B cell (primary cell): ENCODE measurements at regions not wholly inside any gene's neighbourhood (a gene's known extent, or its start where the extent isn't known, plus 50 kb on each side); places are given as distances from the start of the nearest gene placed in this dataset.

Experiments used
- ATAC-seq: fragments of 200-7000 bp; cut with Tn5 transposase; one replicate; pipeline ENCODE4 v1.10.0; 2021; ENCODE audit warnings: low read depth, mild to moderate bottlenecking, moderate number of reproducible peaks, moderate library complexity
- CTCF ChIA-PET: fragments of 350-600 bp; sonication (Branson Sonifier 250); formaldehyde crosslinking; loops from one replicate; lab custom pipeline; 2021; ENCODE audit warnings: antibody characterized with exemption, inconsistent platforms; lab: Charles Lee
- POLR2A ChIA-PET: fragments of 350-600 bp; sonication (Branson Sonifier 250); formaldehyde crosslinking; loops from one replicate; lab custom pipeline; 2021; ENCODE audit warnings: antibody characterized with exemption; lab: Charles Lee
- DNase-seq: peaks from one replicate; pipeline ENCODE4 v3.0.0; 2013
- H2AFZ ChIP-seq: 2 replicates; pipeline ENCODE4 v1.6.1; 2012; ENCODE audit warnings: mild to moderate bottlenecking, low read depth, low read length; ENCODE audit not compliant: insufficient read depth, poor library complexity, severe bottlenecking
- H3K27ac ChIP-seq, 2 donors: 1 replicate in 1 of 2; 2 replicates in 1 of 2; pipeline ENCODE4 v1.5.1; 2012 to 2013; ENCODE audit warnings: low read length in 2 of 2, mild to moderate bottlenecking in 2 of 2, moderate library complexity in 1 of 2
- H3K27me3 ChIP-seq, 4 experiments: fragments of 200-600 bp in 1 of 4; sonication (generic) in 1 of 4; replicated peaks in 1 of 4; 1 replicate in 2 of 4; 2 replicates in 2 of 4; pipeline versions ENCODE4 v1.6.1 to v1.7.0; 2013 to 2016; ENCODE audit warnings: low read length in 3 of 4, mild to moderate bottlenecking in 2 of 4, mixed read lengths in 1 of 4, moderate library complexity in 1 of 4; ENCODE audit not compliant: insufficient read depth in 4 of 4, control insufficient read depth in 3 of 4; ENCODE audit errors: control extremely low read depth in 1 of 4
- H3K36me3 ChIP-seq, 2 experiments: replicated peaks in 1 of 2; 1 replicate in 1 of 2; 2 replicates in 1 of 2; pipeline versions ENCODE4 v1.6.1 to v1.7.1; 2013; ENCODE audit warnings: low read length in 1 of 2; ENCODE audit not compliant: insufficient read depth in 2 of 2, control insufficient read depth in 1 of 2; ENCODE audit errors: control extremely low read depth in 1 of 2, extremely low read depth in 1 of 2
- H3K4me1 ChIP-seq, 2 donors: fragments of 200-600 bp in 1 of 2; sonication (generic) in 1 of 2; 1 replicate in 1 of 2; 2 replicates in 1 of 2; pipeline versions ENCODE4 v1.5.1 to v1.6.1; 2013 to 2017; ENCODE audit warnings: low read length in 2 of 2; ENCODE audit not compliant: control insufficient read depth in 2 of 2, insufficient read depth in 2 of 2
- H3K4me2 ChIP-seq: replicated peaks from 2 replicates; pipeline ENCODE3; 2012; ENCODE audit warnings: mild to moderate bottlenecking, low read depth, low read length; ENCODE audit not compliant: poor library complexity, severe bottlenecking
- H3K4me3 ChIP-seq, 5 experiments: fragments of 200-600 bp in 1 of 5; sonication (generic) in 1 of 5; 1 replicate in 3 of 5; 2 replicates in 2 of 5; pipeline versions ENCODE4 v1.5.1 to v1.7.0; 2011 to 2016; ENCODE audit warnings: low read length in 4 of 5, mild to moderate bottlenecking in 4 of 5, low read depth in 2 of 5, control low read depth in 1 of 5, moderate library complexity in 1 of 5; ENCODE audit not compliant: insufficient read depth in 1 of 5; ENCODE audit errors: control extremely low read depth in 1 of 5, extremely low read depth in 1 of 5
- H3K79me2 ChIP-seq: fragments of 200-600 bp; sonication (generic); one replicate; pipeline ENCODE4 v1.6.0; 2016; ENCODE audit warnings: low read length; ENCODE audit not compliant: control insufficient read depth, insufficient read depth
- H3K9ac ChIP-seq: fragments of 200-600 bp; sonication (generic); 2 replicates; pipeline ENCODE4 v1.6.1; 2017; ENCODE audit warnings: mild to moderate bottlenecking, low read length, moderate library complexity
- H3K9me3 ChIP-seq, 3 donors: one replicate each; pipeline versions ENCODE4 v1.6.1 to v1.7.1; 2013; ENCODE audit warnings: low read length in 2 of 3; ENCODE audit not compliant: control insufficient read depth in 2 of 3, insufficient read depth in 1 of 3; ENCODE audit errors: control extremely low read depth in 1 of 3
- H4K20me1 ChIP-seq: 2 replicates; pipeline ENCODE4 v1.6.0; 2012; ENCODE audit warnings: mild to moderate bottlenecking, low read length; ENCODE audit not compliant: insufficient read depth, control insufficient read depth, poor library complexity, severe bottlenecking
- H3K27ac Mint-ChIP-seq: one replicate; pipeline ENCODE4 v1.8.0; 2021; ENCODE audit warnings: mixed read lengths
- H3K27me3 Mint-ChIP-seq: one replicate; pipeline ENCODE4 v1.8.0; 2021; ENCODE audit warnings: mixed read lengths
- H3K4me1 Mint-ChIP-seq: one replicate; pipeline ENCODE4 v1.8.0; 2021; ENCODE audit warnings: mixed read lengths
- H3K4me3 Mint-ChIP-seq: one replicate; pipeline ENCODE4 v1.8.0; 2021; ENCODE audit warnings: mixed read lengths
- H3K9me3 Mint-ChIP-seq: one replicate; pipeline ENCODE4 v1.8.0; 2022; ENCODE audit warnings: mixed read lengths; ENCODE audit not compliant: insufficient read depth
- CTCF ChIP-seq: fragments of 200-600 bp; IDR thresholded peaks from one replicate; pipeline ENCODE4 v1.8.0; 2022; ENCODE audit warnings: antibody characterized with exemption, mild to moderate bottlenecking
- EZH2 ChIP-seq: IDR thresholded peaks from 2 replicates; pipeline ENCODE4 v1.6.1; 2012; ENCODE audit warnings: borderline replicate concordance, low read depth, mild to moderate bottlenecking, moderate library complexity, low read length; ENCODE audit not compliant: insufficient read depth, poor library complexity, severe bottlenecking
- WGBS: methylation state at CpG from one replicate; pipeline ENCODE4 v1.1.5; 2013; ENCODE audit warnings: missing lambda C conversion rate; ENCODE audit not compliant: insufficient coverage; 5-methylcytosine and 5-hydroxymethylcytosine counted together
- intact Hi-C: fragments of 100-400 bp; cut with micrococcal nuclease; formaldehyde crosslinking; loops from one replicate; pipeline ENCODE4 v1.10.0; 2022

- Histone ChIP-seq H2AFZ (no peak overlapping the region), H3K4me2 (no peak overlapping the region), H4K20me1 (no peaks in the 10 kb centered on the region), H3K4me1 (no peaks in the 10 kb centered on the region), H3K79me2 (no peaks in the 10 kb centered on the region), H3K9me3 (no peaks in the 10 kb centered on the region), H3K36me3 (no peaks in the 10 kb centered on the region), H3K27me3 (no peaks in the 10 kb centered on the region), H3K4me3 (no peak overlapping the region), H3K9ac (no peak overlapping the region), H3K27ac (no peak overlapping the region)
- no peak for TF ChIP-seq CTCF
- no peak for ATAC-seq
- ChIA-PET POLR2A (no interaction called here), CTCF (no interaction called here)
- intact Hi-C loops = no loop called here
- no peak overlapping the region for H3K4me3 Mint-ChIP-seq
- DNase-seq = no peak
- H3K9me3 Mint-ChIP-seq = no peaks in the 10 kb centered on the region
- no peak overlapping the region for H3K27ac Mint-ChIP-seq
- no peaks in the 10 kb centered on the region for H3K4me1 Mint-ChIP-seq
- no peaks in the 10 kb centered on the region for H3K27me3 Mint-ChIP-seq
Observed at GRCh38 chrY:7771771-7772170, 860.2 kb upstream of the AMELY start.

DNA sequence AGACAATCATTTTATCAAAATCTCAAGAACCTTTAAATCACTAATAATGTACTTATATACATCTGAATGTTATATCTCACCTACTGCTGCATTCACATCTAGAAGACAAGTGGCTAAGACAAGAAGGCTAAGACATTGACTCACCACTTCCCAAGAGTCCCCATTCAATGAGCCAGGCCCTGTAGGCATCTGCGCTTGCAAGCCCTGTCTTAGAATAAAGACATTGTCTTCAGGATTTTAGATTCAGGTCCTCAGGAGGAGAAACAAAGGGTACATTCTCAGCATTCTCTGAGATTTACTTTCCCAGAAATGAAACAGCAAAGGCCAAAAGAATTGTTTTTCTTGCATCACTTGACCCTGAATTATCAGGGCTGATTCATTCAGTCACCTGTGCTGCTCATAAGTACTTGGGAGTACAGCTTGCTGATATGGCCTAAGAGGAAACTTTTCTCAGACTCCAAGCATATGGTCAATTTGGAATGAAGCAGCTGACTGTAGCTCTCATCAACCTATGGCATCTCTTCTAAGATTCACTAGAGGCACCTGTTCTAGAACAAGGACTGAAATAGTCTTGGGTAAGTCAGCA is 858.3 kb upstream of the AMELY start:
- Mint-ChIP-seq H3K27ac (no peak overlapping the region), H3K4me1 (no peaks in the 10 kb centered on the region), H3K9me3 (no peaks in the 10 kb centered on the region), H3K4me3 (no peak overlapping the region), H3K27me3 (no peaks in the 10 kb centered on the region)
- intact Hi-C loops = no loop called here
- no peak for TF ChIP-seq CTCF
- no peak for TF ChIP-seq EZH2
- POLR2A ChIA-PET = no interaction called here
- ATAC-seq (no peak), DNase-seq (no peak)
- H3K36me3 ChIP-seq = no peaks in the 10 kb centered on the region
- H3K4me3 ChIP-seq = no peak overlapping the region
- no peak overlapping the region for H3K27ac ChIP-seq
- CTCF ChIA-PET = no interaction called here
- no peak overlapping the region for H2AFZ ChIP-seq
- no peaks in the 10 kb centered on the region for H3K79me2 ChIP-seq
- H3K4me1 ChIP-seq = no peaks in the 10 kb centered on the region
- H3K9me3 ChIP-seq = no peaks in the 10 kb centered on the region
- no peak overlapping the region for H3K9ac ChIP-seq
- H3K27me3 ChIP-seq = no peaks in the 10 kb centered on the region
- no peaks in the 10 kb centered on the region for H4K20me1 ChIP-seq
- H3K4me2 ChIP-seq = no peak overlapping the region
- no CpG with 5 or more reads among the region's 1 CpG for WGBS
